SK-N-SH treated with all-trans-retinoic acid at 6 μM for 48 hours (cell line): ENCODE measurements at regions not wholly inside any gene's neighbourhood (a gene's known extent, or its start where the extent isn't known, plus 50 kb on each side); places are given as distances from the start of the nearest gene placed in this dataset.

Experiments
- ATAC-seq: fragments of 200-7000 bp; cut with Tn5 transposase; 3 replicates; pipeline ENCODE4 v1.9.1; 2020; ENCODE audit warnings: mild to moderate bottlenecking, moderate library complexity
- ARNTL ChIP-seq: fragments of 450-650 bp; formaldehyde crosslinking; IDR thresholded peaks from 2 replicates; pipeline ENCODE4 v1.5.0; 2020; ENCODE audit warnings: low read depth, mild to moderate bottlenecking, moderate library complexity, borderline replicate concordance
- BACH2 ChIP-seq: fragments of 250-450 bp; sonication (Bioruptor Pico); IDR thresholded peaks from 2 replicates; pipeline ENCODE4 v1.9.0; 2021; ENCODE audit warnings: mild to moderate bottlenecking, borderline replicate concordance
- CSDC2 ChIP-seq: fragments of 250-450 bp; sonication (Bioruptor Pico); IDR thresholded peaks from 2 replicates; pipeline ENCODE4 v1.5.0; 2020; ENCODE audit warnings: mild to moderate bottlenecking, moderate library complexity
- CSRNP3 ChIP-seq: fragments of 250-450 bp; sonication (Bioruptor Pico); IDR thresholded peaks from 2 replicates; pipeline ENCODE4 v1.5.1; 2021; ENCODE audit warnings: mild to moderate bottlenecking, moderate library complexity
- ESRRG ChIP-seq: fragments of 250-450 bp; sonication (Bioruptor Pico); IDR thresholded peaks from 2 replicates; pipeline ENCODE4 v1.6.1; 2021; ENCODE audit warnings: mild to moderate bottlenecking
- GLIS3 ChIP-seq: fragments of 250-450 bp; sonication (Bioruptor Pico); IDR thresholded peaks from 2 replicates; pipeline ENCODE4 v1.5.0; 2020; ENCODE audit warnings: mild to moderate bottlenecking, moderate library complexity
- ISL1 ChIP-seq: fragments of 250-450 bp; sonication (Bioruptor Pico); IDR thresholded peaks from 2 replicates; pipeline ENCODE4 v2.1.2; 2022; ENCODE audit warnings: mild to moderate bottlenecking, moderate library complexity
- OSR1 ChIP-seq: fragments of 250-450 bp; sonication (Bioruptor Pico); IDR thresholded peaks from 2 replicates; pipeline ENCODE4 v1.8.0; 2022; ENCODE audit warnings: moderate library complexity, mild to moderate bottlenecking, inconsistent platforms
- PPARA ChIP-seq: fragments of 250-450 bp; sonication (Bioruptor Pico); IDR thresholded peaks from 2 replicates; pipeline ENCODE4 v1.5.0; 2020; ENCODE audit warnings: mild to moderate bottlenecking, borderline replicate concordance
- RARB ChIP-seq: fragments of 250-450 bp; sonication (Bioruptor Pico); IDR thresholded peaks from 2 replicates; pipeline ENCODE4 v1.8.0; 2021; ENCODE audit warnings: mild to moderate bottlenecking, moderate library complexity
- TCF4 ChIP-seq: fragments of 250-450 bp; sonication (Bioruptor Pico); IDR thresholded peaks from 2 replicates; pipeline ENCODE4 v1.8.0; 2021; ENCODE audit warnings: mild to moderate bottlenecking, moderate library complexity, borderline replicate concordance
- TOX ChIP-seq: fragments of 250-450 bp; sonication (Bioruptor Pico); IDR thresholded peaks from 2 replicates; pipeline ENCODE4 v1.8.0; 2021; ENCODE audit warnings: mild to moderate bottlenecking, moderate library complexity, borderline replicate concordance
- ZC3H10 ChIP-seq: fragments of 250-450 bp; sonication (Bioruptor Pico); IDR thresholded peaks from 2 replicates; pipeline ENCODE4 v1.5.1; 2021; ENCODE audit warnings: mild to moderate bottlenecking, moderate library complexity
- ZFP3 ChIP-seq: fragments of 250-450 bp; sonication (Bioruptor Pico); IDR thresholded peaks from 2 replicates; pipeline ENCODE4 v1.5.0; 2020; ENCODE audit warnings: mild to moderate bottlenecking, moderate library complexity
- ZNF565 ChIP-seq: fragments of 450-650 bp; formaldehyde crosslinking; conservative IDR thresholded peaks from 2 replicates; pipeline ENCODE4 v1.5.0; 2020; ENCODE audit warnings: low read depth, mild to moderate bottlenecking, moderate library complexity
- ZNF70 ChIP-seq: fragments of 450-650 bp; formaldehyde crosslinking; IDR thresholded peaks from 2 replicates; pipeline ENCODE4 v1.5.0; 2020; ENCODE audit warnings: mild to moderate bottlenecking, moderate library complexity
- ZNF8 ChIP-seq: fragments of 450-650 bp; formaldehyde crosslinking; IDR thresholded peaks from 2 replicates; pipeline ENCODE4 v1.5.0; 2020; ENCODE audit warnings: mild to moderate bottlenecking, moderate library complexity
- TF ChIP-seq, protein P1 (sequence below): fragments of 250-450 bp; sonication (Bioruptor Pico); IDR thresholded peaks from 2 replicates; pipeline ENCODE4 v1.5.1; 2020; ENCODE audit warnings: low read depth, mild to moderate bottlenecking, moderate library complexity
- TF ChIP-seq, protein P2 (sequence below): fragments of 250-450 bp; sonication (Bioruptor Pico); IDR thresholded peaks from 2 replicates; pipeline ENCODE4 v1.8.0; 2020; ENCODE audit warnings: mild to moderate bottlenecking, moderate library complexity, borderline replicate concordance
- TF ChIP-seq, protein P3 (sequence below): fragments of 250-450 bp; sonication (Bioruptor Pico); IDR thresholded peaks from 2 replicates; pipeline ENCODE4 v1.8.0; 2021; ENCODE audit warnings: low read depth, mild to moderate bottlenecking, moderate library complexity, borderline replicate concordance

DNA sequence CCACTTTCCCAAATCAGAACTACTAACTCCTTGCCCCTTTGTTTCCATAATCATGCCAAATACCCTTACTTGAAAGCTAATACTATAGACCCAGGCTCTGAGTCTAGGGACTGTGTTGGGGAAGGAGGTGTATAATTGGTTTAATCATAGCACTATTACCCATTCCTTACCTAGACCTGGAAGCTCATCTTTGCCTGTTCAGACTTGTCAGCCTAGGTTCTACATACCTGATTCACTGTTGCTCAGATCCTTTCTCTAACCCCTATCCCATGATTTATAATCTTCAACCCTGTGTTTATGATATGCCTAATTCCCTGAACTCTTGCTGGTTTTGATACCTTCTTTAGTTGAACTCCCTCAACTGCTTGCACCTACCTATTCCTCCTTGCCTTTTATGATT, 123.1 kb upstream of the GRIA3 start:
- ATAC-seq, result no peak
- TF ChIP-seq CSDC2 (CRISPR knock-in tag), result no peak
- TF ChIP-seq, protein P1, sequence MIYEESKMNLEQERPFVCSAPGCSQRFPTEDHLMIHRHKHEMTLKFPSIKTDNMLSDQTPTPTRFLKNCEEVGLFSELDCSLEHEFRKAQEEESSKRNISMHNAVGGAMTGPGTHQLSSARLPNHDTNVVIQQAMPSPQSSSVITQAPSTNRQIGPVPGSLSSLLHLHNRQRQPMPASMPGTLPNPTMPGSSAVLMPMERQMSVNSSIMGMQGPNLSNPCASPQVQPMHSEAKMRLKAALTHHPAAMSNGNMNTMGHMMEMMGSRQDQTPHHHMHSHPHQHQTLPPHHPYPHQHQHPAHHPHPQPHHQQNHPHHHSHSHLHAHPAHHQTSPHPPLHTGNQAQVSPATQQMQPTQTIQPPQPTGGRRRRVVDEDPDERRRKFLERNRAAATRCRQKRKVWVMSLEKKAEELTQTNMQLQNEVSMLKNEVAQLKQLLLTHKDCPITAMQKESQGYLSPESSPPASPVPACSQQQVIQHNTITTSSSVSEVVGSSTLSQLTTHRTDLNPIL (CRISPR knock-in tag), result no peak
- TF ChIP-seq ZNF70 (CRISPR knock-in tag), result no peak
- no peak for TF ChIP-seq ZNF8
- no peak for TF ChIP-seq TCF4
- TF ChIP-seq, protein P2, sequence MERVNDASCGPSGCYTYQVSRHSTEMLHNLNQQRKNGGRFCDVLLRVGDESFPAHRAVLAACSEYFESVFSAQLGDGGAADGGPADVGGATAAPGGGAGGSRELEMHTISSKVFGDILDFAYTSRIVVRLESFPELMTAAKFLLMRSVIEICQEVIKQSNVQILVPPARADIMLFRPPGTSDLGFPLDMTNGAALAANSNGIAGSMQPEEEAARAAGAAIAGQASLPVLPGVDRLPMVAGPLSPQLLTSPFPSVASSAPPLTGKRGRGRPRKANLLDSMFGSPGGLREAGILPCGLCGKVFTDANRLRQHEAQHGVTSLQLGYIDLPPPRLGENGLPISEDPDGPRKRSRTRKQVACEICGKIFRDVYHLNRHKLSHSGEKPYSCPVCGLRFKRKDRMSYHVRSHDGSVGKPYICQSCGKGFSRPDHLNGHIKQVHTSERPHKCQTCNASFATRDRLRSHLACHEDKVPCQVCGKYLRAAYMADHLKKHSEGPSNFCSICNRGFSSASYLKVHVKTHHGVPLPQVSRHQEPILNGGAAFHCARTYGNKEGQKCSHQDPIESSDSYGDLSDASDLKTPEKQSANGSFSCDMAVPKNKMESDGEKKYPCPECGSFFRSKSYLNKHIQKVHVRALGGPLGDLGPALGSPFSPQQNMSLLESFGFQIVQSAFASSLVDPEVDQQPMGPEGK, result no peak
- TF ChIP-seq ARNTL (CRISPR knock-in tag), result no peak
- no peak for TF ChIP-seq TOX (CRISPR knock-in tag)
- TF ChIP-seq ISL1 (CRISPR knock-in tag), result no peak
- no peak for TF ChIP-seq OSR1 (CRISPR knock-in tag)
- TF ChIP-seq RARB (CRISPR knock-in tag), result no peak
- TF ChIP-seq ESRRG (CRISPR knock-in tag), result no peak

- no peak for ATAC-seq
- TF ChIP-seq ZNF565 (no peak), ZFP3 (CRISPR knock-in tag) (no peak), ESRRG (CRISPR knock-in tag) (no peak), ZNF8 (no peak)
Measured at GRCh38 chrX:123064053-123064452, 120.0 kb upstream of the GRIA3 start.

DNA sequence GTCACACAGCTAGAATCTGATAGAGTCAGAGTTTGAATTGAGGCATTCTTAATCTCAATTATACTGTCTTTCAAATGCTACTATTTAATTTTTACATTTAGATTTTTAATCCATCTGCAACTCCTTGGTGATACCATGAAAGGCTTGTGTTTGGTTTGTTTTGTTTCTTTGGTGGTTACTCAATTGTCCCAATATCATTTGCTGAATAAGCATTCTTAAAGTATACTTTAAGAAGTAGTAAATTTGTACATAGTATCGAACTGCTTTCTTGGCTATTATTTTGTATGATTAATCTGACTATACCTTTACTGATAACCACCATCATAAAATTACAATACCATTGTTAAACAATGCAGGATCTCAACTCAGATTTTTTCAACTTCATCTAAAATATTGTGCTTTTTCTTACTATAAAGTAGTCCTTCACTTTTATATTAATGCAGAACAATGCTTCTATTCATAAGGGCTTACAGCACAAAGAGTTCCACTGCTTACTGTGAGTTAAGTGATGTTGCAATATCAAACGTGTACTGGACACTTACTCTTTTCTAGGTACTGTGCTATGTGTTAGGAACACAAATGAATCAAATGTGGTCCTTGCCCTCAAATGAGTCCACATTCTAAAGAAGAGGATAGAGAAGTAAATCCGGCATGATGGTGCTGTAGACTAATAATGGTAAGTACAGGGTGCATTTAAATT, 111.2 kb upstream of the GRIA3 start:
- TF ChIP-seq TCF4 (no peak), CSDC2 (CRISPR knock-in tag) (no peak), BACH2 (CRISPR knock-in tag) (no peak), ESRRG (CRISPR knock-in tag) (no peak), CSRNP3 (CRISPR knock-in tag) (no peak), ISL1 (CRISPR knock-in tag) (no peak), PPARA (CRISPR knock-in tag) (no peak), TOX (CRISPR knock-in tag) (no peak), ZNF565 (no peak), RARB (CRISPR knock-in tag) (no peak)
- TF ChIP-seq, protein P2, result no peak
- TF ChIP-seq, protein P3, sequence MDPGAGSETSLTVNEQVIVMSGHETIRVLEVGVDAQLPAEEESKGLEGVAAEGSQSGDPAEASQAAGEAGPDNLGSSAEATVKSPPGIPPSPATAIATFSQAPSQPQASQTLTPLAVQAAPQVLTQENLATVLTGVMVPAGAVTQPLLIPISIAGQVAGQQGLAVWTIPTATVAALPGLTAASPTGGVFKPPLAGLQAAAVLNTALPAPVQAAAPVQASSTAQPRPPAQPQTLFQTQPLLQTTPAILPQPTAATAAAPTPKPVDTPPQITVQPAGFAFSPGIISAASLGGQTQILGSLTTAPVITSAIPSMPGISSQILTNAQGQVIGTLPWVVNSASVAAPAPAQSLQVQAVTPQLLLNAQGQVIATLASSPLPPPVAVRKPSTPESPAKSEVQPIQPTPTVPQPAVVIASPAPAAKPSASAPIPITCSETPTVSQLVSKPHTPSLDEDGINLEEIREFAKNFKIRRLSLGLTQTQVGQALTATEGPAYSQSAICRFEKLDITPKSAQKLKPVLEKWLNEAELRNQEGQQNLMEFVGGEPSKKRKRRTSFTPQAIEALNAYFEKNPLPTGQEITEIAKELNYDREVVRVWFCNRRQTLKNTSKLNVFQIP, result no peak
- no peak for ATAC-seq

DNA sequence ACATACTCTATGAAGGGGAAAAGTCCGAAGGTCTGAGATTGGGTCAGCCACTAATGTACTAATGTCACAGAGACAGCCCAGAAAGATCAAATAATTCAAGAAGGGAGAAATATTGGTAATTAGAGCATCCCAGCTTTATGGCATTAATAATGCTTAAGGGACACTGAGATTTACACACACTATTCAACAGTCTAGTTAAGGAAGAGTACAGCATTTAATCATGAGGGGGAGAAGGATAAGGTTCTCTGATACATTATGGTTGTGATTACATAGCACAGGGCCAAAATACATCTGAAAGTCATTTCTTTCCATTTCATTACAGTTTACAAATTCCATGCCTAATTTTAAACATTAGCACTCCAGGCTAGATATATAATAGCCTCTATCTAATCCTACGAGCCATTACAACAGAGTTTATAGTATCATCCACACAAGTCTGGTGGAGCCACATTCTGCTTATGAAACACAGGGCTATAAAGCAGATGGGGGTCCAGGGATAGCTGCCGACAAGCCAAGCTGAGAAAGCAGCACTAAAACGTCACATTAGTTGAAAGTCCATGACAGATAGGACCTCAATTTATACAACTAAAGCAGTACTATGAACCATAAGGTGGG, 108.0 kb upstream of the GRIA3 start:
- TF ChIP-seq ZFP3 (CRISPR knock-in tag), result no peak
- TF ChIP-seq, protein P2, result no peak
- no peak for TF ChIP-seq GLIS3 (CRISPR knock-in tag)
- no peak for TF ChIP-seq BACH2 (CRISPR knock-in tag)
- no peak for TF ChIP-seq ZNF70 (CRISPR knock-in tag)
- no peak for TF ChIP-seq ZC3H10 (CRISPR knock-in tag)
- TF ChIP-seq, all 23 proteins: peak for 0
- no peak for ATAC-seq
